PC-3 (cell line): ENCODE measurements at regions not wholly inside any gene's neighbourhood (a gene's known extent, or its start where the extent isn't known, plus 50 kb on each side); places are given as distances from the start of the nearest gene placed in this dataset.

ENCODE experiments used
- ATAC-seq: fragments of 200-7000 bp; cut with Tn5 transposase; 2 replicates; pipeline ENCODE4 v1.9.1; 2020; ENCODE audit warnings: mild to moderate bottlenecking, moderate library complexity
- BruUV-seq: library from RNA; stranded (reverse); fragments of 400-500 nt; replicated peaks from 2 replicates; lab custom pipeline; 2021; lab: Mats Ljungman, UMichigan
- CTCF ChIA-PET: fragments of 300-600 bp; sonication (Branson Sonifier 250); formaldehyde crosslinking; loops from one replicate; lab custom pipeline; 2022; ENCODE audit warnings: antibody characterized with exemption; lab: Charles Lee
- POLR2A ChIA-PET: fragments of 300-600 bp; sonication (Branson Sonifier 250); formaldehyde crosslinking; loops from one replicate; lab custom pipeline; 2022; ENCODE audit warnings: antibody characterized with exemption; ENCODE audit not compliant: unreplicated experiment; lab: Charles Lee
- DNase-seq: peaks from one replicate; pipeline ENCODE4 v3.0.0-alpha.2; 2015
- H2AFZ ChIP-seq: fragments of 300-600 bp; sonication (generic); 2 replicates; pipeline ENCODE4 v1.6.0; 2016; ENCODE audit warnings: antibody characterized with exemption, low read length
- H3F3A ChIP-seq: fragments of 300-600 bp; sonication (generic); one replicate; pipeline ENCODE4 v1.6.0; 2017; ENCODE audit warnings: antibody characterized with exemption, low read length, control low read depth, mild to moderate bottlenecking; ENCODE audit not compliant: unreplicated experiment
- H3K27ac ChIP-seq: fragments of 300-600 bp; sonication (generic); 2 replicates; pipeline ENCODE4 v1.5.1; 2016; ENCODE audit warnings: mild to moderate bottlenecking, low read length
- H3K27me3 ChIP-seq: fragments of 300-600 bp; sonication (generic); 2 replicates; pipeline ENCODE4 v1.6.1; 2016; ENCODE audit warnings: low read length, mixed read lengths
- H3K36me3 ChIP-seq: fragments of 300-600 bp; sonication (generic); 2 replicates; pipeline ENCODE4 v1.6.1; 2016; ENCODE audit warnings: low read depth, mixed run types, low read length, mixed read lengths
- H3K4me1 ChIP-seq: fragments of 300-600 bp; sonication (generic); 2 replicates; pipeline ENCODE4 v1.5.1; 2016; ENCODE audit warnings: low read length; ENCODE audit not compliant: insufficient read depth
- H3K4me2 ChIP-seq: fragments of 300-600 bp; sonication (generic); 2 replicates; pipeline ENCODE4 v1.6.0; 2016; ENCODE audit warnings: low read length
- H3K4me3 ChIP-seq: fragments of 300-600 bp; sonication (generic); 2 replicates; pipeline ENCODE4 v1.5.1; 2016; ENCODE audit warnings: mild to moderate bottlenecking, low read length, mixed read lengths
- H3K79me2 ChIP-seq: fragments of 300-600 bp; sonication (generic); 2 replicates; pipeline ENCODE4 v1.6.1; 2017; ENCODE audit warnings: low read length, mixed read lengths
- H3K9ac ChIP-seq: fragments of 300-600 bp; sonication (generic); 2 replicates; pipeline ENCODE4 v1.6.0; 2016; ENCODE audit warnings: mild to moderate bottlenecking, low read length
- H3K9me2 ChIP-seq: fragments of 300-600 bp; sonication (generic); replicated peaks from 2 replicates; pipeline ENCODE4 v1.6.1; 2016; ENCODE audit warnings: mixed run types, low read length, mixed read lengths
- H3K9me3 ChIP-seq: fragments of 300-600 bp; sonication (generic); 2 replicates; pipeline ENCODE4 v1.6.1; 2016; ENCODE audit warnings: low read length, mixed read lengths
- H4K20me1 ChIP-seq: fragments of 300-600 bp; sonication (generic); 2 replicates; pipeline ENCODE4 v1.6.1; 2016; ENCODE audit warnings: low read length, mixed read lengths
- CTCF ChIP-seq: fragments of 300-600 bp; sonication (generic); conservative IDR thresholded peaks from 2 replicates; pipeline ENCODE4 v1.5.1; 2017; ENCODE audit warnings: antibody characterized with exemption, low read depth, mild to moderate bottlenecking, low read length
- EZH2 ChIP-seq: fragments of 300-600 bp; sonication (generic); IDR thresholded peaks from one replicate; pipeline ENCODE4 v1.6.1; 2017; ENCODE audit warnings: antibody characterized with exemption, mild to moderate bottlenecking, low read length; ENCODE audit not compliant: unreplicated experiment
- EZH2phosphoT487 ChIP-seq: fragments of 300-600 bp; sonication (generic); IDR thresholded peaks from 2 replicates; pipeline ENCODE4 v1.6.1; 2018; ENCODE audit warnings: mild to moderate bottlenecking, antibody characterized with exemption, low read length, borderline replicate concordance
- intact Hi-C: fragments of 100-400 bp; cut with micrococcal nuclease; formaldehyde crosslinking; loops from 2 replicates; pipeline ENCODE4 v1.9.0; 2023

GRCh38 chr6:156474507-156475120, 302.6 kb upstream of the ARID1B start:
- Histone ChIP-seq H3K4me1 (no peaks in the 10 kb centered on the region), H2AFZ (no peak overlapping the region), H3K27me3 (no peaks in the 10 kb centered on the region), H4K20me1 (no peaks in the 10 kb centered on the region), H3K4me3 (no peak overlapping the region), H3K27ac (no peak overlapping the region), H3K79me2 (no peaks in the 10 kb centered on the region), H3K36me3 (no peaks in the 10 kb centered on the region), H3K9ac (no peak overlapping the region), H3F3A (no peaks in the 10 kb centered on the region), H3K9me2 (no peaks in the 10 kb centered on the region), H3K9me3 (no peaks in the 10 kb centered on the region), H3K4me2 (no peak overlapping the region)
- no peak for TF ChIP-seq EZH2
- TF ChIP-seq CTCF: no peak
- TF ChIP-seq EZH2phosphoT487: no peak
- DNase-seq: no peak
- intact Hi-C loops: no loop called here
- ChIA-PET CTCF (no interaction called here), POLR2A (no interaction called here)
- BruUV-seq: no TSS peak
- no peak for ATAC-seq

- Histone ChIP-seq H3K9ac (no peak overlapping the region), H3F3A (no peaks in the 10 kb centered on the region), H3K79me2 (no peaks in the 10 kb centered on the region), H3K36me3 (no peaks in the 10 kb centered on the region), H3K9me3 (no peaks in the 10 kb centered on the region), H3K4me1 (no peaks in the 10 kb centered on the region), H3K9me2 (no peaks in the 10 kb centered on the region), H3K27ac (no peak overlapping the region), H4K20me1 (no peaks in the 10 kb centered on the region), H3K4me3 (no peak overlapping the region), H2AFZ (no peak overlapping the region), H3K4me2 (no peak overlapping the region), H3K27me3 (no peaks in the 10 kb centered on the region)
- no peak for DNase-seq
- TF ChIP-seq EZH2phosphoT487: no peak
- no peak for TF ChIP-seq EZH2
- no peak for TF ChIP-seq CTCF
- no peak for ATAC-seq
- BruUV-seq: no TSS peak
- POLR2A ChIA-PET: no interaction called here
- intact Hi-C loops: no loop called here
- CTCF ChIA-PET: no interaction called here
These were observed 306.2 kb upstream of the ARID1B start for GRCh38 chr6:156471000-156471399.

DNA sequence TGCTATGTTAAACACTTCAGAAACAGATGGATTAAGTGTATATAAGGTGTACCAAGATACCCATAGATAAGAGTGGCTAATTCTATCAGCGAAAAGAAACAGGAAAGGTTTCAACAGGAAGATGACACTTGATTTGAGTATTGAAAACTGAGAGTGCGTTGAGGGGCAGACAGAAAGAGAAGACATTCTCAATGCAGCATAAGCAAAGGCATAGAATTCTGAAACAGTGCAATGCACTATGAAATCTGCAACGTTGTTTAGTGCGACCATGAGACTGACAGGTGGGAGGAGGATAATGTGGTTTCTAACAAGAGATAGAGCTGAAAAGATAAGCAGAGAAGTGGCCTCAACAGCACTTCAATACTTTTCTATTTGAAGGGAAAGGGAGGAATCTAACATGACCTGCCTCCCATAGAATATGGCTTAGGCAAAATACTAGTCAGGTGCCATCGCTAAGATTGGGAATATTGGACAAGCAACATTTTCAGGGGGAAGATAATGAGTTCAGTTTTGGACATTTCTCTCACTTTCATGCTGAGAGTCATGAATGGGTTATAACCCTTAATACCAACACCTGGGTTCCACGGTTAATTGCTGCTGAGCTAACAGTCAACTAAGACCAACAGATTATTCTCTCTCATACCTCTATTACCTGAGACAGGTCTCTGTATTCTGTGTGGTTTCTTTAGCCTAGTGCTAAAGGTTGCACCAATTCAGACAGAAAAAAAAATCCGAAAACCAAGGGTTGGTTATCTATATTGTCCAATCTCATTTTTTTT, 312.9 kb upstream of the ARID1B start:
- TF ChIP-seq EZH2 (no peak), CTCF (no peak), EZH2phosphoT487 (no peak)
- Histone ChIP-seq H4K20me1 (no peaks in the 10 kb centered on the region), H3K9ac (no peak overlapping the region), H2AFZ (no peak overlapping the region), H3K27me3 (peaks cover 11% of the 10 kb centered on the region), H3K27ac (no peak overlapping the region), H3K79me2 (no peaks in the 10 kb centered on the region), H3K9me2 (no peaks in the 10 kb centered on the region), H3K4me3 (no peak overlapping the region), H3K9me3 (no peaks in the 10 kb centered on the region), H3K4me1 (no peaks in the 10 kb centered on the region), H3K4me2 (no peak overlapping the region), H3F3A (no peaks in the 10 kb centered on the region), H3K36me3 (no peaks in the 10 kb centered on the region)
- CTCF ChIA-PET: no interaction called here
- DNase-seq: no peak
- POLR2A ChIA-PET: no interaction called here
- intact Hi-C loops: no loop called here
- no peak for ATAC-seq
- no TSS peak for BruUV-seq
